SU-DHL-6 (cell line): ENCODE measurements at regions not wholly inside any gene's neighbourhood (a gene's known extent, or its start where the extent isn't known, plus 50 kb on each side); places are given as distances from the start of the nearest gene placed in this dataset.

ENCODE experiments used
- H2AFZ ChIP-seq: fragments of 200-600 bp; sonication (generic); 2 replicates; pipeline ENCODE4 v1.6.1; 2014; ENCODE audit warnings: low read depth, mild to moderate bottlenecking, moderate library complexity, mixed read lengths, antibody characterized with exemption, low read length; ENCODE audit not compliant: severe bottlenecking
- H3F3A ChIP-seq: fragments of 200-600 bp; shearing (Covaris generic); 2 replicates; pipeline ENCODE4 v1.6.0; 2016; ENCODE audit warnings: antibody characterized with exemption, mild to moderate bottlenecking; ENCODE audit not compliant: insufficient read depth
- H3K27ac ChIP-seq: fragments of 200-600 bp; sonication (generic); 2 replicates; pipeline ENCODE4 v1.5.1; 2016; ENCODE audit warnings: low read depth, mild to moderate bottlenecking, low read length, moderate library complexity, mixed read lengths
- H3K27me3 ChIP-seq: fragments of 200-600 bp; sonication (generic), shearing (Covaris generic); 2 replicates; pipeline ENCODE4 v1.6.0; 2014; ENCODE audit warnings: mild to moderate bottlenecking, low read length
- H3K36me3 ChIP-seq: fragments of 200-600 bp; sonication (generic); 2 replicates; pipeline ENCODE4 v1.6.1; 2014; ENCODE audit warnings: mild to moderate bottlenecking, low read length, mixed read lengths
- H3K4me2 ChIP-seq: fragments of 300-600, 200-600 bp; shearing (Covaris generic), sonication (generic); 2 replicates; pipeline ENCODE4 v1.6.0; 2014; ENCODE audit warnings: low read length, low read depth, mild to moderate bottlenecking; ENCODE audit not compliant: poor library complexity, severe bottlenecking
- H3K4me3 ChIP-seq: fragments of 200-600 bp; sonication (generic); 2 replicates; pipeline ENCODE4 v1.5.1; 2014; ENCODE audit warnings: antibody characterized with exemption, low read length, mild to moderate bottlenecking, mixed read lengths; ENCODE audit not compliant: insufficient read depth, poor library complexity, severe bottlenecking
- H3K79me2 ChIP-seq: fragments of 200-600 bp; sonication (generic); 2 replicates; pipeline ENCODE4 v1.6.1; 2014; ENCODE audit warnings: mild to moderate bottlenecking, low read length, moderate library complexity; ENCODE audit not compliant: insufficient read depth
- H3K9ac ChIP-seq: fragments of 200-600 bp; sonication (generic); 2 replicates; pipeline ENCODE4 v1.7.0; 2014; ENCODE audit warnings: mild to moderate bottlenecking, low read length
- H3K9me2 ChIP-seq: fragments of 200-600 bp; sonication (generic); replicated peaks from 2 replicates; pipeline ENCODE4 v1.6.1; 2014; ENCODE audit warnings: low read length; ENCODE audit not compliant: insufficient read depth
- H3K9me3 ChIP-seq: fragments of 200-600 bp; sonication (generic); 2 replicates; pipeline ENCODE4 v1.6.1; 2014; ENCODE audit warnings: low read length, mixed read lengths; ENCODE audit not compliant: insufficient read depth
- H4K20me1 ChIP-seq: fragments of 200-600 bp; sonication (generic); 2 replicates; pipeline ENCODE4 v1.6.1; 2014; ENCODE audit warnings: low read depth, mild to moderate bottlenecking, antibody characterized with exemption, low read length, moderate library complexity, mixed read lengths
- CTCF ChIP-seq: fragments of 200-600 bp; sonication (generic); IDR thresholded peaks from one replicate; pipeline ENCODE4 v1.5.1; 2017; ENCODE audit warnings: antibody characterized with exemption, mild to moderate bottlenecking, low read length, moderate library complexity; ENCODE audit not compliant: insufficient read depth, poor library complexity, severe bottlenecking
- EZH2phosphoT487 ChIP-seq: fragments of 200-600 bp; sonication (generic), shearing (Covaris generic); conservative IDR thresholded peaks from 2 replicates; pipeline ENCODE4 v1.6.1; 2018; ENCODE audit warnings: mild to moderate bottlenecking, antibody characterized with exemption, low read length, moderate library complexity, mixed read lengths

GRCh38 chr2:7837237-7837760, 844.6 kb upstream of the ID2 start:
- no peak overlapping the region for H3K4me3 ChIP-seq
- TF ChIP-seq EZH2phosphoT487 (no peak), CTCF (no peak)
- no peaks in the 10 kb centered on the region for H3K36me3 ChIP-seq
- no peak overlapping the region for H2AFZ ChIP-seq
- no peaks in the 10 kb centered on the region for H3K27me3 ChIP-seq
- no peaks in the 10 kb centered on the region for H3K79me2 ChIP-seq
- H3K9me2 ChIP-seq = no peaks in the 10 kb centered on the region
- no peaks in the 10 kb centered on the region for H4K20me1 ChIP-seq
- no peak overlapping the region for H3K27ac ChIP-seq
- no peaks in the 10 kb centered on the region; the same call in 1 of the 2 replicates for H3K9me3 ChIP-seq
- no peak overlapping the region for H3K4me2 ChIP-seq
- no peak overlapping the region for H3K9ac ChIP-seq
- H3F3A ChIP-seq = peaks cover 8% of the 10 kb centered on the region; the same call in 1 of the 2 replicates

GRCh38 chr2:7838669-7839068, 843.2 kb upstream of the ID2 start:
- Histone ChIP-seq H3K9ac (no peak overlapping the region), H3K36me3 (no peaks in the 10 kb centered on the region), H3K9me2 (no peaks in the 10 kb centered on the region), H2AFZ (no peak overlapping the region), H3F3A (peaks cover 8% of the 10 kb centered on the region; the same call in 1 of the 2 replicates), H3K4me3 (no peak overlapping the region), H3K4me2 (no peak overlapping the region), H3K27ac (no peak overlapping the region), H3K27me3 (no peaks in the 10 kb centered on the region), H3K9me3 (no peaks in the 10 kb centered on the region; the same call in 1 of the 2 replicates), H4K20me1 (no peaks in the 10 kb centered on the region), H3K79me2 (no peaks in the 10 kb centered on the region)
- TF ChIP-seq CTCF (no peak), EZH2phosphoT487 (no peak)

- Histone ChIP-seq H3K4me3 (no peak overlapping the region), H3K9ac (no peak overlapping the region), H3K4me2 (no peak overlapping the region), H3K9me3 (no peaks in the 10 kb centered on the region), H2AFZ (no peak overlapping the region), H3K27me3 (no peaks in the 10 kb centered on the region), H3K27ac (no peak overlapping the region), H3K36me3 (no peaks in the 10 kb centered on the region), H3F3A (no peaks in the 10 kb centered on the region), H4K20me1 (no peaks in the 10 kb centered on the region), H3K9me2 (no peaks in the 10 kb centered on the region), H3K79me2 (no peaks in the 10 kb centered on the region)
- TF ChIP-seq EZH2phosphoT487 (no peak), CTCF (no peak)
Observed at GRCh38 chr2:7840651-7841380, 841.0 kb upstream of the ID2 start.
